ENCODE measurements at regions not wholly inside any gene's neighbourhood (a gene's known extent, or its start where the extent isn't known, plus 50 kb on each side); places are given as distances from the start of the nearest gene placed in this dataset.

DNA sequence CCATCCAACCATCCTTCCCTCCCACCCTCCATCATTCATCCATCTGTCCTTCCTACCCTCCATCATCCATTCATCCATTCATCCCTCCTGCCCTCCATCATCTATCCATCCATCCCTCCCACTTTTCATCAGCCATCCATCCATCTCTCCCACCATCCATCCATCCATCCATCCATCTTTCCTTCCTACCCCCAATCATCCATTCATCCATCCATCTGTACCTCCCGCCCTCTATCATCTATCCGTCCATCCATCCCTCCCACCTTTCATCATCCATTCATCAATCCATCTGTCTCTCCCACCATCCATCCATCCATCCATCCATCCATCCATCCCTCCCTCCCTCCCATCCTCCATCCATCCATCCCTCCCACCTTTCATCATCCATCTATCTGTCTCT, 968.8 kb downstream of the BRD1 start:
- Mint-ChIP-seq H3K27ac (no peak overlapping the region), H3K4me3 (no peak overlapping the region), H3K36me3 (no peaks in the 10 kb centered on the region), H3K9me3 (peaks cover 0 to 2% (median 0%) of the 10 kb centered on the region in 9 donors), H3K4me1 (no peaks in the 10 kb centered on the region), H3K27me3 (peaks cover 0 to 43% (median 26%) of the 10 kb centered on the region in 5 donors)
- ATAC-seq (no peak), DNase-seq (no peak)
- POLR2A ChIA-PET = no interaction called here

DNA sequence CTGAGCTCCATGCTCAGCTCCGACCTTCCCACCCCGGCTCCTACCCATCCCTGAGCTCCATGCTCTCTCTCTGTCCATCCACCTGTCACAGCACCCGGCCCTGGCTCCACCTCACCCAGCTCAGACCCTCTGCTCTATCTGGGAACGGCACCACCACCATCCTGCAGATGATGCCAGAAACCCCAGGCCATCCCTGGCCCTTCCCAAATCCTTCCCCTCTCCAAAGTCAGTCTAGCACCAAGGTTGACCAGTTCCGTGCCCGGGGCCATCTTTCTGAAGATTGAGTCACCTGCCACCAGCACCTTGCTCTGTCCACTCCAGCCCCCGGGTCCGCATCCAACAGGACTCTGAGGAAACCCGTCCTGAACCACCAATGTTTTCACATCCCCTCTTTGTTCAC, 969.6 kb downstream of the BRD1 start:
- peaks cover 0 to 2% (median 0%) of the 10 kb centered on the region in 9 donors for H3K9me3 Mint-ChIP-seq
- H3K27me3 Mint-ChIP-seq = peaks cover 0 to 41% (median 29%) of the 10 kb centered on the region in 5 donors
- H3K36me3 Mint-ChIP-seq = no peaks in the 10 kb centered on the region
- no peak overlapping the region for H3K27ac Mint-ChIP-seq
- H3K4me3 Mint-ChIP-seq = no peak overlapping the region
- DNase-seq (no peak), ATAC-seq (no peak)
- no peaks in the 10 kb centered on the region for H3K4me1 Mint-ChIP-seq
- POLR2A ChIA-PET = no interaction called here

- no peak for ATAC-seq
- H3K27ac Mint-ChIP-seq = no peak overlapping the region
- H3K27me3 Mint-ChIP-seq = peaks cover 0 to 41% (median 29%) of the 10 kb centered on the region in 5 donors
- H3K9me3 Mint-ChIP-seq = peaks cover 0 to 2% (median 0%) of the 10 kb centered on the region in 9 donors
- H3K36me3 Mint-ChIP-seq = no peaks in the 10 kb centered on the region
- H3K4me1 Mint-ChIP-seq = no peaks in the 10 kb centered on the region
- DNase-seq = no peak
- no peak overlapping the region for H3K4me3 Mint-ChIP-seq
- POLR2A ChIA-PET = no interaction called here
Measured at GRCh38 chr22:48857202-48857805, 970.4 kb downstream of the BRD1 start.

- no peak for ATAC-seq
- no peaks in the 10 kb centered on the region for H3K4me1 Mint-ChIP-seq
- POLR2A ChIA-PET = no interaction called here
- peak in 1 of 10 donors; percentile 54 for DNase-seq
- H3K36me3 Mint-ChIP-seq = no peaks in the 10 kb centered on the region
- H3K4me3 Mint-ChIP-seq = no peak overlapping the region
- H3K27ac Mint-ChIP-seq = no peak overlapping the region
- peaks cover 0 to 2% (median 0%) of the 10 kb centered on the region in 9 donors for H3K9me3 Mint-ChIP-seq
- peaks cover 0 to 34% (median 26%) of the 10 kb centered on the region in 5 donors for H3K27me3 Mint-ChIP-seq
Measured at GRCh38 chr22:48856308-48856615, 971.4 kb downstream of the BRD1 start.

DNA sequence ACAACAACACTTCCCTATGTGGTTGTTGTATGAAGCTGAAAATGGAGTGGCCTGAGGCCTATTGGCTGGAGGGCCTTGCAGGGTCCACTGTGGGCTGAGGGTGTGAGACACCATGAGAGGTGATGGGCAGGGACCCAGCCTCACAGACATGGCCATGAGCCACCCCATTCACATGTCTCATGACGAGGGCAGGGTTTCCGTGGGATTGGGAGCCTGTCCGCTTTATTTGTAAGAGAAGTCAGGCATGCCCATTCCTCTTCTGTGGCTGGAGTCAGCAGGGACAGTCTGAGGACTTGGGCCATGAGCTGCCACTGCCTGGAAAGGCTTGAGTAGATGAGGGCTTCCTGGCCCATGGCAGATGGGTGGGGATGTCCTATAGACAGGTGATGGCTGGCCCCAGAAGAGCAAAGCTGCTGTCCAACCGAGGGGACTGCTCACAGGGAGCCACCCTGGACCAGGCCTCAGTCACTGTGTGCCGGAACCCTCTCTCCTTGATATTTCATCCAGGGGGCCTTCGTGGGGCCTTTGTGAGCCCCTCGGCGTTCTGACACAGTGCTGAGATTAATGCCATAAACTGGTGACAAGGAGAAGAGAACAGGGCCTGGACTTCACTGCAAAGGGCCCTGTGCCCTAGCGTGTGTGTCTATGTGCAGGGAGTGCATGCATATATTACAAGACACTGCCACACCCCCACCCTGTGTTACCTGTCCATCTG, 971.9 kb downstream of the BRD1 start:
- no peak for DNase-seq
- no peak for ATAC-seq
- Mint-ChIP-seq H3K9me3 (peaks cover 0 to 2% (median 0%) of the 10 kb centered on the region in 9 donors), H3K36me3 (no peaks in the 10 kb centered on the region), H3K4me1 (no peaks in the 10 kb centered on the region), H3K27ac (no peak overlapping the region), H3K27me3 (peaks cover 0 to 34% (median 26%) of the 10 kb centered on the region in 5 donors), H3K4me3 (no peak overlapping the region)
- POLR2A ChIA-PET = no interaction called here

- POLR2A ChIA-PET = no interaction called here
- H3K4me3 Mint-ChIP-seq = peak overlapping the region in 1 of 10 donors; percentile 40
- peaks cover 0 to 34% (median 19%) of the 10 kb centered on the region in 5 donors for H3K27me3 Mint-ChIP-seq
Measured at GRCh38 chr22:48855013-48855412, 972.7 kb downstream of the BRD1 start.

GRCh38 chr22:48853627-48854240, 973.9 kb downstream of the BRD1 start:
- no peak overlapping the region for H3K4me3 Mint-ChIP-seq
- POLR2A ChIA-PET = no interaction called here
- no peak overlapping the region for H3K27ac Mint-ChIP-seq
- DNase-seq (no peak), ATAC-seq (no peak)
- H3K36me3 Mint-ChIP-seq = no peaks in the 10 kb centered on the region
- H3K27me3 Mint-ChIP-seq = peaks cover 0 to 39% (median 17%) of the 10 kb centered on the region in 5 donors
- H3K4me1 Mint-ChIP-seq = no peaks in the 10 kb centered on the region
- H3K9me3 Mint-ChIP-seq = peaks cover 0 to 2% (median 0%) of the 10 kb centered on the region in 9 donors

More at GRCh38 chr22:48855013-48855412, 972.7 kb downstream of the BRD1 start:
- DNase-seq (no peak), ATAC-seq (no peak)
- H3K9me3 Mint-ChIP-seq = peaks cover 0 to 2% (median 0%) of the 10 kb centered on the region in 9 donors
- no peaks in the 10 kb centered on the region for H3K36me3 Mint-ChIP-seq
- no peak overlapping the region for H3K27ac Mint-ChIP-seq
- H3K4me1 Mint-ChIP-seq = no peaks in the 10 kb centered on the region

DNA sequence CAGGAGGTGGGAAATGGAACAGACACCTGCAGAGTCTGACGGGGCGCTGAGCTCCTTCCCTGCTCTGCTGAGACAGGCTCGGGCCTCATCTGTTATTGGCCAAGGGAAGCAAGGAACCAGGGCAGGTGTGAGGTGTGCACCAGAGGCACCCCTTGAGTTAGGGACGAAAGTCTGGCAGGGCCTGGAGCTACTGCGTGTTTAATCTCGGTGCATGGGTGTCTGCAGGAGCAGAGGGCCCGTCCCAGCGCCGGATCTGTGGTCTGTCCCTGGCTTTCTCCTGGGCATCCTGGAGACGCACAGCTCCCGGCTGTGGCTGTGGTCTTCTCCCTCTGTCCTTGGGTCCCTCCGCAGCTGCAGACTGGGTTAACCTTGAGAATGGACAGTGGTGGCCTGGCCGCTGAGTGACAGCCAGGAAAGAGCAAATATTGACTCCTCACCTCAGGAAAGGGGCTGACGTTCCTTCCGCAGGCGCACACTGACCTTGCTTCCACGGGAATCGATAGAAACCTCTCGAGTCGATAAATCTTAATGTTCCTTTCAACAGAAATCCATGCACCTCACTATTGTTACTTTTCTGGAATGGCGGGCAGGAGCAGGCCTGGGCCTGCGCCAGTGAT, 975.6 kb downstream of the BRD1 start:
- DNase-seq (no peak), ATAC-seq (no peak)
- Mint-ChIP-seq H3K4me1 (no peaks in the 10 kb centered on the region), H3K27me3 (peaks cover 0 to 34% (median 9%) of the 10 kb centered on the region in 5 donors), H3K36me3 (no peaks in the 10 kb centered on the region), H3K4me3 (no peak overlapping the region), H3K9me3 (no peaks in the 10 kb centered on the region), H3K27ac (no peak overlapping the region)
- POLR2A ChIA-PET = no interaction called here

GRCh38 chr22:48850658-48851287, 976.9 kb downstream of the BRD1 start:
- Mint-ChIP-seq H3K27me3 (peaks cover 0 to 34% (median 15%) of the 10 kb centered on the region in 5 donors), H3K27ac (no peak overlapping the region)
- no peak for ATAC-seq

DNA sequence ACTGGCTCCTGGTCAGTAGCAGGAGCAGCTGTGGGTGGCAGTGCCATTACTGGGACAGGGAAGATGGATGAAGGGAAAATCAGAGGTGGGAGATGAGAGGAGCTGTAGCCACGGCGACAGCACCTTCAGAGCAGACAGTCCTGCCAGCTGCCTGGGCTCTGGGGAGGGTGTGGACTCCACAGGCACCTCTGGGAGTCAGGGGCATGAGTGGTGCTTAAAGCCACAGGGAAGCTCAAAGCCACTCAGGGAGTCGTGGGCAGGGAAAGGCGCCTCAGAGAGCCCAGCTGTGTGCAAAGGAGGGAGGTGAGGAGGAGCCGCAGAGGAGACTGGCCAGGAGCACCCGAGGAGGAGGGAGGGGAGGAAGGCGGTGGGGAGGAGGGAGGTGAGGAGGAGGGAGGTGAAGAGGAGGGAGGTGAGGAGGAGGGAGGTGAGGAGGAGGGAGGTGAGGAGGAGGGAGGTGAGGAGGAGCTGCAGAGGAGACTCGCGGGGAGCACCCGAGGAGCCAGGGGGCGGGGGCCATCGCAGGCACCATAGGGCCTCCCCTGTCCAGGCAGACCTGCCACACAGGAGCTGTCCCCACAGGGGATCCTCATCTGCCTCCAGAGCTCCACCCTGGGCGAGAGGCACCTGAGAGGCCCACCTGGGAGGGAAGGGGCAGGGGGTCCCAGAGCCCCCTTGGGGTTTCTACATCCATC, 977.6 kb downstream of the BRD1 start:
- Mint-ChIP-seq H3K4me3 (no peak overlapping the region), H3K36me3 (no peaks in the 10 kb centered on the region), H3K27me3 (peaks cover under 1 to 39% (median 15%) of the 10 kb centered on the region in 5 donors), H3K9me3 (no peaks in the 10 kb centered on the region), H3K27ac (no peak overlapping the region), H3K4me1 (no peaks in the 10 kb centered on the region)
- DNase-seq = no peak
- POLR2A ChIA-PET = no interaction called here
- no peak for ATAC-seq

More at GRCh38 chr22:48850658-48851287, 976.9 kb downstream of the BRD1 start:
- Mint-ChIP-seq H3K4me1 (no peaks in the 10 kb centered on the region), H3K9me3 (no peaks in the 10 kb centered on the region), H3K4me3 (no peak overlapping the region), H3K36me3 (no peaks in the 10 kb centered on the region)
- DNase-seq = peak in 1 of 10 donors; percentile 60
- POLR2A ChIA-PET = no interaction called here

GRCh38 chr22:48849219-48849912, 978.3 kb downstream of the BRD1 start:
- Mint-ChIP-seq H3K36me3 (no peaks in the 10 kb centered on the region), H3K4me3 (no peak overlapping the region), H3K27me3 (peaks cover 3 to 46% (median 20%) of the 10 kb centered on the region in 5 donors), H3K9me3 (no peaks in the 10 kb centered on the region), H3K4me1 (no peaks in the 10 kb centered on the region), H3K27ac (no peak overlapping the region)
- POLR2A ChIA-PET = no interaction called here
- no peak for ATAC-seq
- no peak for DNase-seq

DNA sequence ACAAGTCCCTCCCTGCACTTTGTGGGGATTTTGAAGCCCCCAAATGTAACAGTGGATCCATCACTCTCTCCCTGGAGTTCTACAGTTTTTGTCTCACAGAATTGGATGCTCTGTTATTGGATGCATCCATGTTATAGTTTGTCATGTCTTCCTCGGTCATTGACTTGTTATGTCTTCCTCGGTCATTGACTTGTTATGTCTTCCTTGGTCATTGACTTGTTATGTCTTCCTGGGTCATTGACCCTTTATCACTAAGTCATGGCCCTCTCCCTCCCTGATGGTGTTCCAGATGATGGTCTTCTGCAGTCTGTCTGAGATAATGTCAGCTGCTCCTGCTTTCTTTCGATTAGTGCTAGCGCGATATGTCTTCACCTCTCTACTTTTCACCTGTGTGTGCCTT, 981.5 kb downstream of the BRD1 start:
- Mint-ChIP-seq H3K9me3 (peaks cover 0 to 3% (median 0%) of the 10 kb centered on the region in 9 donors), H3K36me3 (no peaks in the 10 kb centered on the region), H3K4me1 (no peaks in the 10 kb centered on the region), H3K4me3 (no peak overlapping the region), H3K27ac (peak overlapping the region in 1 of 10 donors; percentile 40), H3K27me3 (peaks cover 3 to 70% (median 23%) of the 10 kb centered on the region in 5 donors)
- POLR2A ChIA-PET = no interaction called here
- DNase-seq (no peak), ATAC-seq (no peak)

Measured in naive thymus-derived CD8-positive, alpha-beta T cell (primary cell).